H9 (cell line): ENCODE measurements at regions not wholly inside any gene's neighbourhood (a gene's known extent, or its start where the extent isn't known, plus 50 kb on each side); places are given as distances from the start of the nearest gene placed in this dataset.

Source experiments
- DNase-seq: peaks from one replicate; pipeline ENCODE4 v3.0.0-alpha.2; 2017
- H2AFZ ChIP-seq: one replicate; pipeline ENCODE4 v1.6.1; 2013; ENCODE audit warnings: mild to moderate bottlenecking, low read length, control low read depth, moderate library complexity
- H2AK5ac ChIP-seq: 2 replicates; pipeline ENCODE4 v1.6.1; 2013; ENCODE audit warnings: low read length, control low read depth, mixed read lengths; ENCODE audit not compliant: insufficient read length
- H2BK120ac ChIP-seq: one replicate; pipeline ENCODE4 v1.6.1; 2013; ENCODE audit warnings: low read depth, mild to moderate bottlenecking, low read length, control low read depth, inconsistent platforms; ENCODE audit not compliant: poor library complexity, severe bottlenecking
- H2BK12ac ChIP-seq: 2 replicates; pipeline ENCODE4 v1.6.1; 2013; ENCODE audit warnings: low read length, control low read depth, mixed read lengths, low read depth; ENCODE audit not compliant: insufficient read length
- H2BK15ac ChIP-seq: 2 replicates; pipeline ENCODE4 v1.6.1; 2013; ENCODE audit warnings: low read depth, low read length, control low read depth
- H2BK20ac ChIP-seq: one replicate; pipeline ENCODE4 v1.6.1; 2013; ENCODE audit warnings: low read depth, mild to moderate bottlenecking, low read length, control low read depth, inconsistent platforms; ENCODE audit not compliant: poor library complexity, severe bottlenecking
- H2BK5ac ChIP-seq: 2 replicates; pipeline ENCODE4 v1.6.1; 2013; ENCODE audit warnings: low read length, control low read depth, mixed read lengths; ENCODE audit not compliant: insufficient read length
- H3K14ac ChIP-seq: 2 replicates; pipeline ENCODE4 v1.6.1; 2013; ENCODE audit warnings: low read length, control low read depth; ENCODE audit not compliant: insufficient read depth
- H3K18ac ChIP-seq: 2 replicates; pipeline ENCODE4 v1.6.1; 2013; ENCODE audit warnings: low read depth, mild to moderate bottlenecking, mixed read lengths, low read length, control low read depth; ENCODE audit not compliant: insufficient read length
- H3K23ac ChIP-seq: 2 replicates; pipeline ENCODE4 v1.6.1; 2013; ENCODE audit warnings: low read length, control low read depth, mixed read lengths, low read depth; ENCODE audit not compliant: insufficient read length
- H3K23me2 ChIP-seq: 2 replicates; pipeline ENCODE4 v1.6.1; 2013; ENCODE audit warnings: low read depth, mild to moderate bottlenecking, mixed read lengths, low read length, control low read depth; ENCODE audit not compliant: insufficient read length, poor library complexity, severe bottlenecking
- H3K27ac ChIP-seq: 2 replicates; pipeline ENCODE4 v1.5.1; 2013; ENCODE audit warnings: low read length, control low read depth, mixed read lengths, low read depth; ENCODE audit not compliant: insufficient read length
- H3K27me3 ChIP-seq: 2 replicates; pipeline ENCODE4 v1.6.1; 2013; ENCODE audit warnings: low read length, control low read depth, inconsistent platforms; ENCODE audit not compliant: insufficient read depth
- H3K4ac ChIP-seq: 2 replicates; pipeline ENCODE4 v1.6.1; 2013; ENCODE audit warnings: low read depth, mild to moderate bottlenecking, control low read depth, inconsistent platforms, low read length, moderate library complexity
- H3K4me1 ChIP-seq: 2 replicates; pipeline ENCODE4 v1.6.1; 2013; ENCODE audit warnings: low read length, control low read depth, inconsistent platforms; ENCODE audit not compliant: insufficient read depth
- H3K4me2 ChIP-seq: 2 replicates; pipeline ENCODE4 v1.6.1; 2013; ENCODE audit warnings: low read length, control low read depth, mixed read lengths; ENCODE audit not compliant: insufficient read length, insufficient read depth
- H3K56ac ChIP-seq: 2 replicates; pipeline ENCODE4 v1.6.1; 2013; ENCODE audit warnings: low read depth, mild to moderate bottlenecking, mixed read lengths, low read length, control low read depth; ENCODE audit not compliant: insufficient read length
- H3K79me1 ChIP-seq: 2 replicates; pipeline ENCODE4 v1.6.1; 2013; ENCODE audit warnings: low read depth, mild to moderate bottlenecking, moderate library complexity, low read length, control low read depth, inconsistent platforms; ENCODE audit not compliant: insufficient read depth, poor library complexity, severe bottlenecking
- H3K79me2 ChIP-seq: 2 replicates; pipeline ENCODE4 v1.6.1; 2013; ENCODE audit warnings: low read length, control low read depth, inconsistent platforms; ENCODE audit not compliant: insufficient read depth
- H3K9ac ChIP-seq: 2 replicates; pipeline ENCODE4 v1.6.1; 2013; ENCODE audit warnings: low read length, control low read depth, mixed read lengths; ENCODE audit not compliant: insufficient read length; ENCODE audit errors: extremely low read depth
- H3K9me3 ChIP-seq: one replicate; pipeline ENCODE4 v1.6.1; 2013; ENCODE audit warnings: low read depth, low read length, inconsistent platforms; ENCODE audit not compliant: control insufficient read depth
- H3T11ph ChIP-seq: one replicate; pipeline ENCODE4 v1.6.1; 2013; ENCODE audit warnings: mild to moderate bottlenecking, low read length, control low read depth, inconsistent platforms
- H4K20me1 ChIP-seq: one replicate; pipeline ENCODE4 v1.6.1; 2013; ENCODE audit not compliant: control insufficient read depth, insufficient read length, insufficient read depth
- H4K5ac ChIP-seq: 2 replicates; pipeline ENCODE4 v1.6.1; 2013; ENCODE audit warnings: low read depth, mild to moderate bottlenecking, mixed read lengths, low read length, control low read depth; ENCODE audit not compliant: insufficient read length
- H4K8ac ChIP-seq: replicated peaks from 2 replicates; pipeline ENCODE4 v1.6.1; 2013; ENCODE audit warnings: low read length, control low read depth, mixed read lengths, low read depth; ENCODE audit not compliant: insufficient read length
- H4K91ac ChIP-seq: 2 replicates; pipeline ENCODE4 v1.6.1; 2013; ENCODE audit warnings: low read depth, mild to moderate bottlenecking, moderate library complexity, mixed read lengths, low read length, control low read depth; ENCODE audit not compliant: insufficient read length
- H3K27ac Mint-ChIP-seq, 3 experiments: 2 replicates in 2 of 3; 3 replicates in 1 of 3; pipeline ENCODE4 v1.8.0; 2020 to 2021; ENCODE audit warnings: mixed read lengths in 3 of 3, mild to moderate bottlenecking in 1 of 3, moderate library complexity in 1 of 3
- H3K27me3 Mint-ChIP-seq: 2 replicates; pipeline ENCODE4 v1.8.0; 2021; ENCODE audit warnings: low read depth, mild to moderate bottlenecking, moderate library complexity, mixed read lengths
- H3K36me3 Mint-ChIP-seq, 3 experiments: 2 replicates in 2 of 3; 3 replicates in 1 of 3; pipeline ENCODE4 v1.8.0; 2020 to 2021; ENCODE audit warnings: low read depth in 3 of 3, mixed read lengths in 3 of 3; ENCODE audit not compliant: insufficient read depth in 1 of 3
- H3K4me1 Mint-ChIP-seq, 2 experiments: 2 replicates each; pipeline ENCODE4 v1.8.0; 2020; ENCODE audit warnings: mixed read lengths in 2 of 2
- H3K4me3 Mint-ChIP-seq, 2 experiments: 2 replicates in 1 of 2; 3 replicates in 1 of 2; pipeline ENCODE4 v1.8.0; 2020 to 2021; ENCODE audit warnings: mild to moderate bottlenecking in 2 of 2, mixed read lengths in 2 of 2, moderate library complexity in 1 of 2
- H3K9me3 Mint-ChIP-seq, 2 experiments: 2 replicates in 1 of 2; 3 replicates in 1 of 2; pipeline ENCODE4 v1.8.0; 2020; ENCODE audit warnings: mild to moderate bottlenecking in 2 of 2, mixed read lengths in 2 of 2, moderate library complexity in 1 of 2
- WGBS: extraction: QIAGEN DNeasy Blood & Tissue Kit; methylation state at CpG from one replicate; pipeline ENCODE4 v1.1.7; 2013; ENCODE audit warnings: missing lambda C conversion rate, low lambda C conversion rate, mixed read lengths; ENCODE audit not compliant: insufficient read length; ENCODE audit errors: extremely low coverage; 5-methylcytosine and 5-hydroxymethylcytosine counted together
- TF ChIP-seq, protein P1 (sequence below): fragments of 200-600 bp; sonication (generic); conservative IDR thresholded peaks from 3 replicates; pipeline ENCODE4 v1.8.0; 2021; ENCODE audit warnings: antibody characterized with exemption, mild to moderate bottlenecking

DNA sequence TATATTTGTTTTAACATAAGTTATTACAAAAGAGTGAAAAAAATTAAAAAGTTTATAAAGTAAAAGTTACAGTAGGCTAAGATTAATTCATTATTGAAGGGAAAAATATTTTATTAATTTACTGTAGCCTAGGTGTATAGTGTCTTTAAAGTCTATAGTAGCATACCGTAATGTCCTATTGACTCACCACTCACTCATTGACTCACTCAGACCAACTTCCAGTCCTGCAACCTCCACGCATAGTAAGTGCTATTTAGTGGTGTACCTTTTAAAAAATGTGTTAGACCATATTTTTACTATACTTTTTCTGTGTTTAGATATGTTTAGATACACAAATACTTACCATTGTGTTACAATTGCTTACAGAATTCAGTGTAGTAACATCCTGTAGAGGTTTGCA lies 841.1 kb downstream of the CENPC start:
- Histone ChIP-seq H3K4me1 (no peaks in the 10 kb centered on the region), H3K14ac (no peak overlapping the region), H3K27ac (no peak overlapping the region), H2BK20ac (no peak overlapping the region), H4K91ac (no peak overlapping the region), H3K56ac (no peak overlapping the region), H3K27me3 (no peaks in the 10 kb centered on the region), H4K8ac (no peak overlapping the region), H2BK15ac (no peak overlapping the region), H2AK5ac (no peak overlapping the region), H4K5ac (no peak overlapping the region), H3K79me2 (no peaks in the 10 kb centered on the region), H4K20me1 (no peaks in the 10 kb centered on the region), H3K18ac (no peak overlapping the region), H2BK120ac (no peak overlapping the region), H2BK5ac (no peak overlapping the region), H3K9ac (no peak overlapping the region), H3K23ac (no peak overlapping the region), H3K79me1 (no peaks in the 10 kb centered on the region), H3T11ph (no peak overlapping the region), H3K23me2 (no peaks in the 10 kb centered on the region), H2BK12ac (no peak overlapping the region), H3K4ac (no peak overlapping the region), H3K9me3 (no peaks in the 10 kb centered on the region), H2AFZ (no peak overlapping the region), H3K4me2 (no peak overlapping the region)
- no CpG with 5 or more reads among the region's 2 CpGs for WGBS
- H3K36me3 Mint-ChIP-seq = no peaks in the 10 kb centered on the region
- DNase-seq = no peak
- H3K9me3 Mint-ChIP-seq = no peaks in the 10 kb centered on the region
- no peaks in the 10 kb centered on the region for H3K27me3 Mint-ChIP-seq
- H3K4me1 Mint-ChIP-seq = no peaks in the 10 kb centered on the region
- TF ChIP-seq, protein P1, sequence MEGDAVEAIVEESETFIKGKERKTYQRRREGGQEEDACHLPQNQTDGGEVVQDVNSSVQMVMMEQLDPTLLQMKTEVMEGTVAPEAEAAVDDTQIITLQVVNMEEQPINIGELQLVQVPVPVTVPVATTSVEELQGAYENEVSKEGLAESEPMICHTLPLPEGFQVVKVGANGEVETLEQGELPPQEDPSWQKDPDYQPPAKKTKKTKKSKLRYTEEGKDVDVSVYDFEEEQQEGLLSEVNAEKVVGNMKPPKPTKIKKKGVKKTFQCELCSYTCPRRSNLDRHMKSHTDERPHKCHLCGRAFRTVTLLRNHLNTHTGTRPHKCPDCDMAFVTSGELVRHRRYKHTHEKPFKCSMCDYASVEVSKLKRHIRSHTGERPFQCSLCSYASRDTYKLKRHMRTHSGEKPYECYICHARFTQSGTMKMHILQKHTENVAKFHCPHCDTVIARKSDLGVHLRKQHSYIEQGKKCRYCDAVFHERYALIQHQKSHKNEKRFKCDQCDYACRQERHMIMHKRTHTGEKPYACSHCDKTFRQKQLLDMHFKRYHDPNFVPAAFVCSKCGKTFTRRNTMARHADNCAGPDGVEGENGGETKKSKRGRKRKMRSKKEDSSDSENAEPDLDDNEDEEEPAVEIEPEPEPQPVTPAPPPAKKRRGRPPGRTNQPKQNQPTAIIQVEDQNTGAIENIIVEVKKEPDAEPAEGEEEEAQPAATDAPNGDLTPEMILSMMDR = no peak
- no peak overlapping the region for H3K27ac Mint-ChIP-seq
- no peak overlapping the region for H3K4me3 Mint-ChIP-seq
